HFF-Myc (cell line): ENCODE measurements at regions not wholly inside any gene's neighbourhood (a gene's known extent, or its start where the extent isn't known, plus 50 kb on each side); places are given as distances from the start of the nearest gene placed in this dataset.
"Not testable (repeated sequence)": the region's sequence is repeated elsewhere in the genome, so short reads cannot be mapped to it uniquely, and the experiment has no call there.

Experiments used
- DNase-seq: peaks from one replicate; pipeline ENCODE4 v3.0.0-alpha.2; 2011; ENCODE audit warnings: low read depth; ENCODE audit errors: extremely low read depth
- H3K4me3 ChIP-seq: replicated peaks from 2 replicates; pipeline ENCODE4 v1.5.1; 2011; ENCODE audit warnings: low read depth, mild to moderate bottlenecking, control low read depth, low read length
- CTCF ChIP-seq: IDR thresholded peaks from 2 replicates; pipeline ENCODE4 v1.5.1; 2012; ENCODE audit warnings: mild to moderate bottlenecking, low read depth, low read length, control low read depth; ENCODE audit errors: missing control alignments

- no peak for DNase-seq
- TF ChIP-seq CTCF: no peak
- H3K4me3 ChIP-seq: no peak overlapping the region
These were observed 296.2 kb downstream of the MDFIC start for GRCh38 chr7:115218076-115218475.

- DNase-seq: no peak
These were observed 295.5 kb downstream of the MDFIC start for GRCh38 chr7:115217373-115217772.

GRCh38 chr7:115216652-115217051 lies 294.8 kb downstream of the MDFIC start:
- DNase-seq: no peak
- H3K4me3 ChIP-seq: no peak overlapping the region
- no peak for TF ChIP-seq CTCF

More at GRCh38 chr7:115217373-115217772, 295.5 kb downstream of the MDFIC start:
- TF ChIP-seq CTCF: no peak
- H3K4me3 ChIP-seq: no peak overlapping the region

- H3K4me3 ChIP-seq: no peak overlapping the region
- TF ChIP-seq CTCF: no peak
- no peak for DNase-seq
These were observed 289.3 kb downstream of the MDFIC start for GRCh38 chr7:115211171-115211570.

- H3K4me3 ChIP-seq: no peak overlapping the region
- no peak for TF ChIP-seq CTCF
- DNase-seq: no peak
These were observed 288.7 kb downstream of the MDFIC start for GRCh38 chr7:115210552-115210951.

GRCh38 chr7:115208710-115209560 lies 287.0 kb downstream of the MDFIC start:
- TF ChIP-seq CTCF: no peak
- no peak for DNase-seq
- no peak overlapping the region for H3K4me3 ChIP-seq

GRCh38 chr7:115206374-115206773 lies 284.5 kb downstream of the MDFIC start:
- not testable (repeated sequence) for DNase-seq, H3K4me3 ChIP-seq
